HUES64 (cell line): ENCODE measurements at regions not wholly inside any gene's neighbourhood (a gene's known extent, or its start where the extent isn't known, plus 50 kb on each side); places are given as distances from the start of the nearest gene placed in this dataset.

Source experiments
- H3K27ac ChIP-seq: 2 replicates; pipeline ENCODE4 v1.7.0; 2013; ENCODE audit warnings: low read depth, low read length, inconsistent platforms
- H3K27me3 ChIP-seq: 2 replicates; pipeline ENCODE4 v1.6.1; 2013; ENCODE audit warnings: mild to moderate bottlenecking, low read length; ENCODE audit not compliant: insufficient read depth
- H3K36me3 ChIP-seq: 2 replicates; pipeline ENCODE4 v1.6.1; 2013; ENCODE audit warnings: mild to moderate bottlenecking, low read length; ENCODE audit not compliant: insufficient read depth
- H3K4me1 ChIP-seq: 2 replicates; pipeline ENCODE4 v1.6.1; 2013; ENCODE audit warnings: mild to moderate bottlenecking, low read length, moderate library complexity; ENCODE audit not compliant: insufficient read depth
- H3K4me3 ChIP-seq: 2 replicates; pipeline ENCODE4 v1.5.1; 2013; ENCODE audit warnings: mild to moderate bottlenecking, low read length, moderate library complexity
- H3K9ac ChIP-seq: 2 replicates; pipeline ENCODE4 v1.6.1; 2013; ENCODE audit warnings: mild to moderate bottlenecking, low read depth, low read length
- H3K9me3 ChIP-seq: 2 replicates; pipeline ENCODE4 v1.6.1; 2013; ENCODE audit warnings: low read depth, low read length; ENCODE audit not compliant: insufficient read depth
- WGBS: fragments of 150-250, 120-280 bp; methylation state at CpG from one replicate; pipeline ENCODE4 v1.1.7; 2013; ENCODE audit warnings: missing lambda C conversion rate; 5-methylcytosine and 5-hydroxymethylcytosine counted together

- Histone ChIP-seq H3K4me1 (no peaks in the 10 kb centered on the region), H3K27ac (no peak overlapping the region), H3K27me3 (no peaks in the 10 kb centered on the region), H3K36me3 (no peaks in the 10 kb centered on the region), H3K9me3 (no peaks in the 10 kb centered on the region), H3K4me3 (no peak overlapping the region), H3K9ac (no peak overlapping the region)
- 84% methylated on average over 4 of the region's 5 CpGs for WGBS
These were observed 418.5 kb upstream of the SEMA3A start for GRCh38 chr7:84612981-84613681.

- Histone ChIP-seq H3K4me1 (no peaks in the 10 kb centered on the region), H3K36me3 (no peaks in the 10 kb centered on the region), H3K4me3 (no peak overlapping the region), H3K9ac (no peak overlapping the region), H3K27me3 (no peaks in the 10 kb centered on the region), H3K27ac (no peak overlapping the region), H3K9me3 (no peaks in the 10 kb centered on the region)
- 90% methylated on average over 1 of the region's 2 CpGs for WGBS
These were observed 416.8 kb upstream of the SEMA3A start for GRCh38 chr7:84611391-84611790.

GRCh38 chr7:84610390-84610789, 415.8 kb upstream of the SEMA3A start:
- no peaks in the 10 kb centered on the region for H3K9me3 ChIP-seq
- H3K9ac ChIP-seq, result no peak overlapping the region
- H3K4me3 ChIP-seq, result no peak overlapping the region
- no peaks in the 10 kb centered on the region for H3K27me3 ChIP-seq
- WGBS, result 96% methylated on average over 4 of the region's 4 CpGs
- no peaks in the 10 kb centered on the region for H3K4me1 ChIP-seq
- H3K27ac ChIP-seq, result no peak overlapping the region
- no peaks in the 10 kb centered on the region for H3K36me3 ChIP-seq

GRCh38 chr7:84605301-84605700, 410.7 kb upstream of the SEMA3A start:
- H3K4me1 ChIP-seq, result no peaks in the 10 kb centered on the region
- H3K9me3 ChIP-seq, result 0 out of 2 replicates have a peak, but pooled peaks cover 4% of the 10 kb centered on the region
- no peak overlapping the region for H3K4me3 ChIP-seq
- no peaks in the 10 kb centered on the region for H3K27me3 ChIP-seq
- no peaks in the 10 kb centered on the region for H3K36me3 ChIP-seq
- H3K27ac ChIP-seq, result no peak overlapping the region
- 97% methylated on average over 2 of the region's 2 CpGs for WGBS
- H3K9ac ChIP-seq, result no peak overlapping the region

GRCh38 chr7:84603545-84603944, 409.0 kb upstream of the SEMA3A start:
- Histone ChIP-seq H3K27me3 (no peaks in the 10 kb centered on the region), H3K4me3 (no peak overlapping the region), H3K9me3 (0 out of 2 replicates have a peak, but pooled peaks cover 4% of the 10 kb centered on the region), H3K4me1 (no peaks in the 10 kb centered on the region), H3K36me3 (no peaks in the 10 kb centered on the region), H3K9ac (no peak overlapping the region), H3K27ac (no peak overlapping the region)
- WGBS, result 96% methylated on average over 4 of the region's 5 CpGs

GRCh38 chr7:84595026-84595425, 400.4 kb upstream of the SEMA3A start:
- Histone ChIP-seq H3K4me1 (no peaks in the 10 kb centered on the region), H3K27me3 (no peaks in the 10 kb centered on the region), H3K9ac (no peak overlapping the region), H3K9me3 (no peaks in the 10 kb centered on the region), H3K36me3 (no peaks in the 10 kb centered on the region), H3K4me3 (no peak overlapping the region), H3K27ac (no peak overlapping the region)
- 92% methylated on average over 3 of the region's 4 CpGs for WGBS

- no peaks in the 10 kb centered on the region for H3K4me1 ChIP-seq
- H3K27me3 ChIP-seq, result no peaks in the 10 kb centered on the region
- H3K9me3 ChIP-seq, result no peaks in the 10 kb centered on the region
- no peaks in the 10 kb centered on the region for H3K36me3 ChIP-seq
- 100% methylated on average over 2 of the region's 2 CpGs for WGBS
- no peak overlapping the region for H3K27ac ChIP-seq
- H3K9ac ChIP-seq, result no peak overlapping the region
- no peak overlapping the region for H3K4me3 ChIP-seq
These were observed 397.3 kb upstream of the SEMA3A start for GRCh38 chr7:84591897-84592296.

GRCh38 chr7:84589012-84589411, 394.4 kb upstream of the SEMA3A start:
- H3K27me3 ChIP-seq, result no peaks in the 10 kb centered on the region
- no peak overlapping the region for H3K27ac ChIP-seq
- no peak overlapping the region for H3K9ac ChIP-seq
- H3K9me3 ChIP-seq, result no peaks in the 10 kb centered on the region
- 88% methylated on average over 4 of the region's 4 CpGs for WGBS
- H3K4me1 ChIP-seq, result no peaks in the 10 kb centered on the region
- no peak overlapping the region for H3K4me3 ChIP-seq
- no peaks in the 10 kb centered on the region for H3K36me3 ChIP-seq

- no peaks in the 10 kb centered on the region for H3K9me3 ChIP-seq
- H3K4me3 ChIP-seq, result no peak overlapping the region
- no peak overlapping the region for H3K9ac ChIP-seq
- no peaks in the 10 kb centered on the region for H3K36me3 ChIP-seq
- H3K27me3 ChIP-seq, result no peaks in the 10 kb centered on the region
- 93% methylated on average over 4 of the region's 4 CpGs for WGBS
- no peak overlapping the region for H3K27ac ChIP-seq
- H3K4me1 ChIP-seq, result no peaks in the 10 kb centered on the region
These were observed 388.7 kb upstream of the SEMA3A start for GRCh38 chr7:84583331-84583730.

- H3K27ac ChIP-seq, result no peak overlapping the region
- no peaks in the 10 kb centered on the region for H3K36me3 ChIP-seq
- no peaks in the 10 kb centered on the region for H3K27me3 ChIP-seq
- H3K4me1 ChIP-seq, result no peaks in the 10 kb centered on the region
- H3K9ac ChIP-seq, result no peak overlapping the region
- no peak overlapping the region for H3K4me3 ChIP-seq
- 83% methylated on average over 1 of the region's 3 CpGs for WGBS
- no peaks in the 10 kb centered on the region for H3K9me3 ChIP-seq
These were observed 388.2 kb upstream of the SEMA3A start for GRCh38 chr7:84582747-84583146.

- Histone ChIP-seq H3K4me1 (no peaks in the 10 kb centered on the region), H3K36me3 (no peaks in the 10 kb centered on the region), H3K4me3 (no peak overlapping the region), H3K27me3 (no peaks in the 10 kb centered on the region), H3K9ac (no peak overlapping the region), H3K27ac (no peak overlapping the region), H3K9me3 (no peaks in the 10 kb centered on the region)
- 93% methylated on average over 3 of the region's 3 CpGs for WGBS
These were observed 384.2 kb upstream of the SEMA3A start for GRCh38 chr7:84578825-84579224.

- Histone ChIP-seq H3K27ac (no peak overlapping the region), H3K9me3 (no peaks in the 10 kb centered on the region), H3K36me3 (no peaks in the 10 kb centered on the region), H3K9ac (no peak overlapping the region), H3K4me3 (no peak overlapping the region), H3K4me1 (no peaks in the 10 kb centered on the region; the same call in 1 of the 2 replicates), H3K27me3 (no peaks in the 10 kb centered on the region)
- WGBS, result 97% methylated on average over 3 of the region's 3 CpGs
These were observed 374.2 kb upstream of the SEMA3A start for GRCh38 chr7:84568781-84569180.
